ENCODE measurements at regions not wholly inside any gene's neighbourhood (a gene's known extent, or its start where the extent isn't known, plus 50 kb on each side); places are given as distances from the start of the nearest gene placed in this dataset.

GRCh38 chr3:190252080-190252479 lies 70.2 kb downstream of the CLDN1 start:
- H3K9ac ChIP-seq (ENCODE audit: insufficient read length), result no peak overlapping the region
- no peak for TF ChIP-seq POLR2AphosphoS5 (IDR thresholded peaks at IDR 0.05; ENCODE audit: borderline replicate concordance, low read depth, low read length)
- no peak for TF ChIP-seq EZH2 (IDR thresholded peaks at IDR 0.05)
- no peak for TF ChIP-seq FOXP2 (optimal IDR thresholded peaks at IDR 0.05; ENCODE audit: control extremely low read depth, extremely low read length, insufficient read depth)
- H3K9me3 ChIP-seq (ENCODE audit: low read depth, low read length), result no peaks in the 10 kb centered on the region
- H3K4me3 ChIP-seq, result no peak overlapping the region
- DNase-seq (ENCODE audit: low read depth, low spot score), result peak; percentile 74
- H3K36me3 ChIP-seq (ENCODE audit: insufficient read depth, low read length), result no peaks in the 10 kb centered on the region
- H3K27ac ChIP-seq, result peak overlapping the region; percentile 6; the same call in 1 of the 2 replicates

- TF ChIP-seq POLR2AphosphoS5 (IDR thresholded peaks at IDR 0.05; ENCODE audit: borderline replicate concordance, low read depth, low read length) (no peak), FOXP2 (optimal IDR thresholded peaks at IDR 0.05; ENCODE audit: control extremely low read depth, extremely low read length, insufficient read depth) (no peak), EZH2 (IDR thresholded peaks at IDR 0.05) (no peak)
- Histone ChIP-seq H3K4me3 (no peak overlapping the region), H3K27ac (no peak overlapping the region), H3K9me3 (ENCODE audit: low read depth, low read length) (no peaks in the 10 kb centered on the region), H3K36me3 (ENCODE audit: insufficient read depth, low read length) (no peaks in the 10 kb centered on the region), H3K9ac (ENCODE audit: insufficient read length) (no peak overlapping the region)
- DNase-seq (ENCODE audit: low read depth, low spot score), result no peak
Measured at GRCh38 chr3:190249414-190249813, 72.8 kb downstream of the CLDN1 start.

- DNase-seq (ENCODE audit: low read depth, low spot score), result no peak
- Histone ChIP-seq H3K27ac (no peak overlapping the region), H3K9me3 (ENCODE audit: low read depth, low read length) (peaks cover 5% of the 10 kb centered on the region; the same call in 1 of the 2 replicates), H3K4me3 (no peak overlapping the region), H3K9ac (ENCODE audit: insufficient read length) (no peak overlapping the region), H3K36me3 (ENCODE audit: insufficient read depth, low read length) (no peaks in the 10 kb centered on the region)
- TF ChIP-seq EZH2 (IDR thresholded peaks at IDR 0.05) (no peak), POLR2AphosphoS5 (IDR thresholded peaks at IDR 0.05; ENCODE audit: borderline replicate concordance, low read depth, low read length) (no peak), FOXP2 (optimal IDR thresholded peaks at IDR 0.05; ENCODE audit: control extremely low read depth, extremely low read length, insufficient read depth) (no peak)
Measured at GRCh38 chr3:190242147-190242546, 80.1 kb downstream of the CLDN1 start.

GRCh38 chr3:190239325-190239724 lies 82.9 kb downstream of the CLDN1 start:
- peaks cover 5% of the 10 kb centered on the region; the same call in 1 of the 2 replicates for H3K9me3 ChIP-seq (ENCODE audit: low read depth, low read length)

GRCh38 chr3:190238871-190239270 lies 83.4 kb downstream of the CLDN1 start:
- H3K27ac ChIP-seq, result no peak overlapping the region
- no peak for DNase-seq (ENCODE audit: low read depth, low spot score)
- H3K9me3 ChIP-seq (ENCODE audit: low read depth, low read length), result peaks cover 5% of the 10 kb centered on the region; the same call in 1 of the 2 replicates
- H3K9ac ChIP-seq (ENCODE audit: insufficient read length), result no peak overlapping the region
- H3K4me3 ChIP-seq, result no peak overlapping the region
- H3K36me3 ChIP-seq (ENCODE audit: insufficient read depth, low read length), result no peaks in the 10 kb centered on the region
- TF ChIP-seq EZH2 (IDR thresholded peaks at IDR 0.05) (no peak), FOXP2 (optimal IDR thresholded peaks at IDR 0.05; ENCODE audit: control extremely low read depth, extremely low read length, insufficient read depth) (no peak), POLR2AphosphoS5 (IDR thresholded peaks at IDR 0.05; ENCODE audit: borderline replicate concordance, low read depth, low read length) (no peak)

More at GRCh38 chr3:190239325-190239724, 82.9 kb downstream of the CLDN1 start:
- Histone ChIP-seq H3K27ac (no peak overlapping the region), H3K36me3 (ENCODE audit: insufficient read depth, low read length) (no peaks in the 10 kb centered on the region), H3K4me3 (no peak overlapping the region), H3K9ac (ENCODE audit: insufficient read length) (no peak overlapping the region)
- DNase-seq (ENCODE audit: low read depth, low spot score), result no peak
- TF ChIP-seq FOXP2 (optimal IDR thresholded peaks at IDR 0.05; ENCODE audit: control extremely low read depth, extremely low read length, insufficient read depth) (no peak), EZH2 (IDR thresholded peaks at IDR 0.05) (no peak), POLR2AphosphoS5 (IDR thresholded peaks at IDR 0.05; ENCODE audit: borderline replicate concordance, low read depth, low read length) (no peak)

- Histone ChIP-seq H3K9ac (ENCODE audit: insufficient read length) (no peak overlapping the region), H3K36me3 (ENCODE audit: insufficient read depth, low read length) (no peaks in the 10 kb centered on the region), H3K27ac (no peak overlapping the region), H3K4me3 (no peak overlapping the region), H3K9me3 (ENCODE audit: low read depth, low read length) (no peaks in the 10 kb centered on the region; the same call in 1 of the 2 replicates)
- TF ChIP-seq EZH2 (IDR thresholded peaks at IDR 0.05), result no peak
- TF ChIP-seq POLR2AphosphoS5 (IDR thresholded peaks at IDR 0.05; ENCODE audit: borderline replicate concordance, low read depth, low read length), result no peak
- TF ChIP-seq FOXP2 (optimal IDR thresholded peaks at IDR 0.05; ENCODE audit: control extremely low read depth, extremely low read length, insufficient read depth), result no peak
- no peak for DNase-seq (ENCODE audit: low read depth, low spot score)
Measured at GRCh38 chr3:190234621-190235020, 87.6 kb downstream of the CLDN1 start.

GRCh38 chr3:190229632-190230424 lies 92.4 kb downstream of the CLDN1 start:
- Histone ChIP-seq H3K4me3 (no peak overlapping the region), H3K9ac (ENCODE audit: insufficient read length) (no peak overlapping the region), H3K9me3 (ENCODE audit: low read depth, low read length) (no peaks in the 10 kb centered on the region), H3K36me3 (ENCODE audit: insufficient read depth, low read length) (no peaks in the 10 kb centered on the region), H3K27ac (no peak overlapping the region)
- TF ChIP-seq FOXP2 (optimal IDR thresholded peaks at IDR 0.05; ENCODE audit: control extremely low read depth, extremely low read length, insufficient read depth) (no peak), EZH2 (IDR thresholded peaks at IDR 0.05) (no peak), POLR2AphosphoS5 (IDR thresholded peaks at IDR 0.05; ENCODE audit: borderline replicate concordance, low read depth, low read length) (no peak)
- no peak for DNase-seq (ENCODE audit: low read depth, low spot score)

- Histone ChIP-seq H3K4me3 (no peak overlapping the region), H3K36me3 (ENCODE audit: insufficient read depth, low read length) (no peaks in the 10 kb centered on the region), H3K27ac (no peak overlapping the region), H3K9me3 (ENCODE audit: low read depth, low read length) (no peaks in the 10 kb centered on the region), H3K9ac (ENCODE audit: insufficient read length) (no peak overlapping the region)
- DNase-seq (ENCODE audit: low read depth, low spot score), result no peak
- TF ChIP-seq POLR2AphosphoS5 (IDR thresholded peaks at IDR 0.05; ENCODE audit: borderline replicate concordance, low read depth, low read length) (no peak), FOXP2 (optimal IDR thresholded peaks at IDR 0.05; ENCODE audit: control extremely low read depth, extremely low read length, insufficient read depth) (no peak), EZH2 (IDR thresholded peaks at IDR 0.05) (no peak)
Measured at GRCh38 chr3:190227064-190227463, 95.2 kb downstream of the CLDN1 start.

Measured in SK-N-MC (cell line).